ENCODE measurements at regions not wholly inside any gene's neighbourhood (a gene's known extent, or its start where the extent isn't known, plus 50 kb on each side); places are given as distances from the start of the nearest gene placed in this dataset.

GRCh38 chr4:8727546-8728510 lies 135.3 kb downstream of the CPZ start:
- H3K4me3 ChIP-seq (ENCODE audit: low read depth, low read length), result no peak overlapping the region
- no peak for DNase-seq (ENCODE audit: low read depth)
- in situ Hi-C loops (cut with HindIII; ENCODE audit: low sequenced_read_pairs), result no loop called here
- TF ChIP-seq, protein P1, sequence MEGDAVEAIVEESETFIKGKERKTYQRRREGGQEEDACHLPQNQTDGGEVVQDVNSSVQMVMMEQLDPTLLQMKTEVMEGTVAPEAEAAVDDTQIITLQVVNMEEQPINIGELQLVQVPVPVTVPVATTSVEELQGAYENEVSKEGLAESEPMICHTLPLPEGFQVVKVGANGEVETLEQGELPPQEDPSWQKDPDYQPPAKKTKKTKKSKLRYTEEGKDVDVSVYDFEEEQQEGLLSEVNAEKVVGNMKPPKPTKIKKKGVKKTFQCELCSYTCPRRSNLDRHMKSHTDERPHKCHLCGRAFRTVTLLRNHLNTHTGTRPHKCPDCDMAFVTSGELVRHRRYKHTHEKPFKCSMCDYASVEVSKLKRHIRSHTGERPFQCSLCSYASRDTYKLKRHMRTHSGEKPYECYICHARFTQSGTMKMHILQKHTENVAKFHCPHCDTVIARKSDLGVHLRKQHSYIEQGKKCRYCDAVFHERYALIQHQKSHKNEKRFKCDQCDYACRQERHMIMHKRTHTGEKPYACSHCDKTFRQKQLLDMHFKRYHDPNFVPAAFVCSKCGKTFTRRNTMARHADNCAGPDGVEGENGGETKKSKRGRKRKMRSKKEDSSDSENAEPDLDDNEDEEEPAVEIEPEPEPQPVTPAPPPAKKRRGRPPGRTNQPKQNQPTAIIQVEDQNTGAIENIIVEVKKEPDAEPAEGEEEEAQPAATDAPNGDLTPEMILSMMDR (IDR thresholded peaks at IDR 0.05; ENCODE audit: low read depth, low read length, missing control alignments), result no peak

- TF ChIP-seq, protein P1 (IDR thresholded peaks at IDR 0.05; ENCODE audit: low read depth, low read length, missing control alignments), result no peak
- H3K4me3 ChIP-seq (ENCODE audit: low read depth, low read length), result no peak overlapping the region
- DNase-seq (ENCODE audit: low read depth), result no peak
- in situ Hi-C loops (cut with HindIII; ENCODE audit: low sequenced_read_pairs), result no loop called here
Observed at GRCh38 chr4:8727131-8727530, 134.6 kb downstream of the CPZ start.

DNA sequence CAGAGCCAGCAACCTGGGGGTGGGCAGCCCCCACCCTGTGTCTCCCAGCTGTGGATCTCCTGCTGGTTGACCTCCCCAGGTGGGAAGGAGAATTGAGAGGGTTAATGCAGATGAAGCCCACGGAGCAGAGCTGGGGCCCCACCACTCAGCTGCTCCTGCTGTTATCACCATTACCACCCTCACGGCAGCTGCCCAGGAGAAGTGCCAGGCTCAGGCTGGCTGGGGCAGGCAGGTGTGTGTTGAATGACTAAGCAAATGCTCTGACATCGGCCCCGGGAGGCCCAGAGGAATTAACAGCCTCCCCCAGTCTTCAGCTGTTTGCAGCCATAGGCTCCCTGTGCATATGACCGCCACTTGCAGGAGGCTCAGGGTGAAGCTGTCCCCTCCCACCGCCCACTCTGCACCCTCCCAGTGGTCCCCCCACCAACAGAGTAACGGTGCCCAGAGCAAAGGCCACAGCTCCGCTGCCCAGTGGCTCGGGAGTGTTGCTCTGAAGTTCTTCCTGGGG lies 133.8 kb downstream of the CPZ start:
- TF ChIP-seq, protein P1 (IDR thresholded peaks at IDR 0.05; ENCODE audit: low read depth, low read length, missing control alignments), result no peak
- in situ Hi-C loops (cut with HindIII; ENCODE audit: low sequenced_read_pairs), result no loop called here
- H3K4me3 ChIP-seq (ENCODE audit: low read depth, low read length), result no peak overlapping the region
- no peak for DNase-seq (ENCODE audit: low read depth)

DNA sequence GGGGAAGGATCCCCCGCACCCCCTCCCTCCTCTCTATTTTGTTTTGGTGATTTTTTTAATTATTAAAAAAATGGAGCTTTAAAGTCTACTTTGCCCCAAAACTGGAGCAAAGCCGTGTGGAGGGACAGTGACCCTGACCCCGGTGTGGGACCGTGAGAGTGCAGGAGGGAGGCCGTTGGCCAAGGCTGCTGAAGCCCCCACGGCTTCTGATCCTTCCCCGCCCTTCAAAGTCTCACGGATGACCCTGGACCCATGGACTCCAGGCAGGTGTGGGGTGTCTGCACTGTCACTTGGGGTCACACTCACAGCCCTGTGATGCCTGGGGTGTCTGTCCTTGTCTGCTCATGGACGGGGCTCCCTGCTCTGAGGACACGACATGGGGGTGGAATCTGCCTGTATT lies 133.3 kb downstream of the CPZ start:
- H3K4me3 ChIP-seq (ENCODE audit: low read depth, low read length), result no peak overlapping the region
- no peak for DNase-seq (ENCODE audit: low read depth)
- TF ChIP-seq, protein P1 (IDR thresholded peaks at IDR 0.05; ENCODE audit: low read depth, low read length, missing control alignments), result no peak
- in situ Hi-C loops (cut with HindIII; ENCODE audit: low sequenced_read_pairs), result no loop called here

- TF ChIP-seq, protein P1 (IDR thresholded peaks at IDR 0.05; ENCODE audit: low read depth, low read length, missing control alignments), result no peak
- in situ Hi-C loops (cut with HindIII; ENCODE audit: low sequenced_read_pairs), result no loop called here
- DNase-seq (ENCODE audit: low read depth), result no peak
- no peak overlapping the region for H3K4me3 ChIP-seq (ENCODE audit: low read depth, low read length)
Observed at GRCh38 chr4:8725071-8725841, 132.7 kb downstream of the CPZ start.

- in situ Hi-C loops (cut with HindIII; ENCODE audit: low sequenced_read_pairs), result no loop called here
- DNase-seq (ENCODE audit: low read depth), result no peak
- TF ChIP-seq, protein P1 (IDR thresholded peaks at IDR 0.05; ENCODE audit: low read depth, low read length, missing control alignments), result no peak
- H3K4me3 ChIP-seq (ENCODE audit: low read depth, low read length), result no peak overlapping the region
Observed at GRCh38 chr4:8724436-8725070, 132.0 kb downstream of the CPZ start.
